ENCODE measurements at regions not wholly inside any gene's neighbourhood (a gene's known extent, or its start where the extent isn't known, plus 50 kb on each side); places are given as distances from the start of the nearest gene placed in this dataset.

DNA sequence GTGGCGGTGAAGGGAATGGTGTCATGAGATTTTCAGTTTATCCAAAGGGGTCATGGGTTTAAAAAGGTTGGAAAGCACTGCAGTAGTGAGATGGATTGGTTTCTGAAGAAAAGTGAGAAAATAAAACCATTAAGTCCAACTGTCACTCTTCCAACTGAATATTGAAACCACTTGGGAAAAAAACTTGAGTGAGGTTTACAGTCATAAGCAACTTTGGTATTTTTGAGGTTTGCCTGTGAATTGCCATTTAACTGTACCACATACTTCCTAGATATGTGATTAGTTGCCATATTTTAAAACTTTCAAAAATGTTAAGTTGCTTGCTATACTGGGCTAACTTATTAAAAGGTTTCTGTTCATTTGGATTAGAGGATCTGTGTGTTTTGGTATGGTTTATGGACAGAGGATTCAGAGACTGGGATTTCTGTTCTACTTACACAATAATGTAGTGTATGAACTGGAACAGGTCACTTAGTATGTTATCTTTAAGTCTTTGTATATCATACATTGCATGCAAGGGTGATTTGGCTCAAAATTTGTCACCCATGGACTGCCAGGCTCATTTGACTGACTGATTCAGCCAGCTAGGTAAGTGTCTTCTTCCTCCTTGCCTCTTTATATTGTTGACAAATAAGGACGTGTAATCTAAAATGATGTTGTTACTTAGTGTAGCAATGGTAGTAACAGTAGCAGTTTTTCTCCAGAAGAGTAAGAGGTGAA is 201.4 kb upstream of the EOMES start:
- TF ChIP-seq, protein P1, sequence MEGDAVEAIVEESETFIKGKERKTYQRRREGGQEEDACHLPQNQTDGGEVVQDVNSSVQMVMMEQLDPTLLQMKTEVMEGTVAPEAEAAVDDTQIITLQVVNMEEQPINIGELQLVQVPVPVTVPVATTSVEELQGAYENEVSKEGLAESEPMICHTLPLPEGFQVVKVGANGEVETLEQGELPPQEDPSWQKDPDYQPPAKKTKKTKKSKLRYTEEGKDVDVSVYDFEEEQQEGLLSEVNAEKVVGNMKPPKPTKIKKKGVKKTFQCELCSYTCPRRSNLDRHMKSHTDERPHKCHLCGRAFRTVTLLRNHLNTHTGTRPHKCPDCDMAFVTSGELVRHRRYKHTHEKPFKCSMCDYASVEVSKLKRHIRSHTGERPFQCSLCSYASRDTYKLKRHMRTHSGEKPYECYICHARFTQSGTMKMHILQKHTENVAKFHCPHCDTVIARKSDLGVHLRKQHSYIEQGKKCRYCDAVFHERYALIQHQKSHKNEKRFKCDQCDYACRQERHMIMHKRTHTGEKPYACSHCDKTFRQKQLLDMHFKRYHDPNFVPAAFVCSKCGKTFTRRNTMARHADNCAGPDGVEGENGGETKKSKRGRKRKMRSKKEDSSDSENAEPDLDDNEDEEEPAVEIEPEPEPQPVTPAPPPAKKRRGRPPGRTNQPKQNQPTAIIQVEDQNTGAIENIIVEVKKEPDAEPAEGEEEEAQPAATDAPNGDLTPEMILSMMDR (conservative IDR thresholded peaks at IDR 0.05; ENCODE audit: low read length) = no peak
- no peak for TF ChIP-seq EZH2phosphoT487 (IDR thresholded peaks at IDR 0.05; ENCODE audit: borderline replicate concordance, low read depth, low read length)
